Gastrocnemius medialis (tissue), 4 donors: ENCODE measurements at regions not wholly inside any gene's neighbourhood (a gene's known extent, or its start where the extent isn't known, plus 50 kb on each side); places are given as distances from the start of the nearest gene placed in this dataset.
"Not testable (repeated sequence)": the region's sequence is repeated elsewhere in the genome, so short reads cannot be mapped to it uniquely, and the experiment has no call there.

ENCODE experiments used
- ATAC-seq, 2 donors: fragments of 150-250 bp; one replicate each; pipeline ENCODE4 v1.9.1; 2016
- DNase-seq, 2 donors: peaks; one replicate each; pipeline ENCODE4 v3.0.0-alpha.2; 2019
- H3K27ac ChIP-seq, 4 donors: fragments of 200-600 bp; sonication (generic); 1 replicate in 1 of 4; 2 replicates in 3 of 4; pipeline ENCODE4 v1.5.1; 2016 to 2018; ENCODE audit warnings: mild to moderate bottlenecking in 2 of 4, moderate library complexity in 1 of 4
- H3K27me3 ChIP-seq, 3 donors: fragments of 200-600 bp; sonication (generic) in 2 of 3; 1 replicate in 1 of 3; 2 replicates in 2 of 3; pipeline versions ENCODE4 v1.5.1 to v1.6.0; 2016 to 2019; ENCODE audit warnings: mild to moderate bottlenecking in 1 of 3, moderate library complexity in 1 of 3
- H3K36me3 ChIP-seq, 2 donors: fragments of 200-600 bp; sonication (generic) in 1 of 2; one replicate each; pipeline ENCODE4 v1.5.1; 2017 to 2018
- H3K4me1 ChIP-seq, 2 donors: fragments of 200-600 bp; sonication (generic) in 1 of 2; one replicate each; pipeline ENCODE4 v1.5.1; 2016 to 2017; ENCODE audit warnings: mild to moderate bottlenecking in 2 of 2
- H3K4me3 ChIP-seq, 4 donors: fragments of 200-600 bp; sonication (generic) in 3 of 4; 1 replicate in 1 of 4; 2 replicates in 3 of 4; pipeline ENCODE4 v1.5.1; 2016 to 2019; ENCODE audit warnings: mild to moderate bottlenecking in 2 of 4
- H3K9me3 ChIP-seq, 3 donors: fragments of 200-600 bp; sonication (generic) in 2 of 3; 1 replicate in 1 of 3; 2 replicates in 2 of 3; pipeline ENCODE4 v1.5.1; 2016 to 2019
- CTCF ChIP-seq, 5 experiments: fragments of 450-650 bp in 3 of 5; fragments of 200-600 bp in 2 of 5; sonication (generic) in 2 of 5; IDR thresholded peaks in 4 of 5; conservative IDR thresholded peaks in 1 of 5; 1 replicate in 4 of 5; 2 replicates in 1 of 5; pipeline ENCODE4 v1.5.1; 2016 to 2019; ENCODE audit warnings: antibody characterized with exemption in 5 of 5, mild to moderate bottlenecking in 3 of 5, moderate library complexity in 3 of 5
- POLR2A ChIP-seq, 2 donors: fragments of 450-650 bp; IDR thresholded peaks; one replicate each; pipeline ENCODE4 v1.6.1; 2017; ENCODE audit warnings: antibody characterized with exemption in 2 of 2, mild to moderate bottlenecking in 2 of 2, moderate library complexity in 2 of 2
- in situ Hi-C, 4 donors: fragments of 200-750 bp; cut with MboI; loops; one replicate each; pipeline versions ENCODE4 v1.15.0 to v1.8.0; 2017; ENCODE audit warnings: low sequenced_read_pairs in 4 of 4
- intact Hi-C: fragments of 100-400 bp; cut with DNase I; formaldehyde crosslinking; loops from one replicate; pipeline ENCODE4 v1.15.1; 2023; ENCODE audit warnings: low total_unique reads

GRCh38 chr7:63047061-63047460 is 951.6 kb upstream of the ZNF722 start:
- DNase-seq, result no peak
- Histone ChIP-seq H3K27me3 (no peaks in the 10 kb centered on the region), H3K4me1 (no peaks in the 10 kb centered on the region), H3K36me3 (no peaks in the 10 kb centered on the region), H3K9me3 (no peaks in the 10 kb centered on the region), H3K4me3 (no peak overlapping the region), H3K27ac (no peak overlapping the region)
- no peak for ATAC-seq
- intact Hi-C loops, result no loop called here
- TF ChIP-seq POLR2A (IDR thresholded peaks at IDR 0.05) (no peak), CTCF (IDR thresholded peaks at IDR 0.05 in 4 of 5, conservative IDR thresholded peaks at IDR 0.05 in 1 of 5) (no peak)
- in situ Hi-C loops, result loop anchor here in 1 of 4 donors (25.0 kb wide), 1 partner anchor 90 kb away; no protein-coding TSS in a partner anchor

GRCh38 chr7:63047546-63047945 is 951.1 kb upstream of the ZNF722 start:
- no peak for DNase-seq
- intact Hi-C loops, result no loop called here
- ATAC-seq, result no peak

GRCh38 chr7:63054191-63054661 is 944.4 kb upstream of the ZNF722 start:
- TF ChIP-seq CTCF (IDR thresholded peaks at IDR 0.05 in 4 of 5, conservative IDR thresholded peaks at IDR 0.05 in 1 of 5), result no peak
- no peak for TF ChIP-seq POLR2A (IDR thresholded peaks at IDR 0.05)
- no peak for DNase-seq
- no peak for ATAC-seq
- H3K9me3 ChIP-seq, result no peaks in the 10 kb centered on the region
- no peaks in the 10 kb centered on the region for H3K36me3 ChIP-seq
- H3K4me3 ChIP-seq, result no peak overlapping the region
- in situ Hi-C loops, result no loop called here
- H3K4me1 ChIP-seq, result no peaks in the 10 kb centered on the region
- H3K27ac ChIP-seq, result no peak overlapping the region
- no peaks in the 10 kb centered on the region for H3K27me3 ChIP-seq
- intact Hi-C loops, result no loop called here

More at GRCh38 chr7:63047546-63047945, 951.1 kb upstream of the ZNF722 start:
- H3K4me1 ChIP-seq, result no peaks in the 10 kb centered on the region
- H3K27me3 ChIP-seq, result no peaks in the 10 kb centered on the region
- no peaks in the 10 kb centered on the region for H3K9me3 ChIP-seq
- H3K4me3 ChIP-seq, result no peak overlapping the region
- no peak overlapping the region for H3K27ac ChIP-seq
- no peaks in the 10 kb centered on the region for H3K36me3 ChIP-seq
- in situ Hi-C loops, result loop anchor here in 1 of 4 donors (25.0 kb wide), 1 partner anchor 90 kb away; no protein-coding TSS in a partner anchor
- no peak for TF ChIP-seq CTCF (IDR thresholded peaks at IDR 0.05 in 4 of 5, conservative IDR thresholded peaks at IDR 0.05 in 1 of 5)
- TF ChIP-seq POLR2A (IDR thresholded peaks at IDR 0.05), result no peak

GRCh38 chr7:63057265-63057664 is 941.4 kb upstream of the ZNF722 start:
- in situ Hi-C loops (no loop called here), intact Hi-C loops (no loop called here)
- TF ChIP-seq CTCF (IDR thresholded peaks at IDR 0.05 in 4 of 5, conservative IDR thresholded peaks at IDR 0.05 in 1 of 5) (no peak), POLR2A (IDR thresholded peaks at IDR 0.05) (no peak)
- H3K27ac ChIP-seq, result no peak overlapping the region
- DNase-seq, result no peak
- no peaks in the 10 kb centered on the region for H3K9me3 ChIP-seq
- no peak overlapping the region for H3K4me3 ChIP-seq
- no peak for ATAC-seq
- no peaks in the 10 kb centered on the region for H3K27me3 ChIP-seq
- H3K36me3 ChIP-seq, result no peaks in the 10 kb centered on the region
- H3K4me1 ChIP-seq, result no peaks in the 10 kb centered on the region

- H3K9me3 ChIP-seq, H3K27me3 ChIP-seq, H3K27ac ChIP-seq, DNase-seq, in situ Hi-C loops, intact Hi-C loops, H3K4me1 ChIP-seq, ATAC-seq, H3K36me3 ChIP-seq, H3K4me3 ChIP-seq: not testable (repeated sequence)
These were observed 937.9 kb upstream of the ZNF722 start for GRCh38 chr7:63060701-63061100.
